Fibroblast of lung (primary cell): ENCODE measurements at regions not wholly inside any gene's neighbourhood (a gene's known extent, or its start where the extent isn't known, plus 50 kb on each side); places are given as distances from the start of the nearest gene placed in this dataset.

Experiments
- DNase-seq, 2 donors: peaks; one replicate each; pipeline versions ENCODE4 v3.0.0 to v3.0.0-alpha.2; 2010; ENCODE audit warnings: low read depth in 2 of 2
- H2AFZ ChIP-seq: 2 replicates; pipeline ENCODE4 v1.5.1; 2012; ENCODE audit warnings: low read length, control low read depth, inconsistent platforms
- H3K27ac ChIP-seq: 2 replicates; pipeline ENCODE4 v1.5.1; 2011; ENCODE audit warnings: low read length, control low read depth; ENCODE audit not compliant: insufficient read depth
- H3K27me3 ChIP-seq: 2 replicates; pipeline ENCODE4 v1.5.1; 2011; ENCODE audit warnings: mild to moderate bottlenecking, low read length; ENCODE audit not compliant: control insufficient read depth, insufficient read depth
- H3K36me3 ChIP-seq: 2 replicates; pipeline ENCODE4 v1.5.1; 2011; ENCODE audit warnings: low read length; ENCODE audit not compliant: control insufficient read depth, insufficient read depth
- H3K4me1 ChIP-seq: 2 replicates; pipeline ENCODE4 v1.5.1; 2011; ENCODE audit warnings: low read length; ENCODE audit not compliant: control insufficient read depth, insufficient read depth; ENCODE audit errors: extremely low read depth
- H3K4me2 ChIP-seq: 2 replicates; pipeline ENCODE4 v1.5.1; 2011; ENCODE audit warnings: low read length, control low read depth; ENCODE audit not compliant: insufficient read depth; ENCODE audit errors: extremely low read depth
- H3K4me3 ChIP-seq, 4 experiments: fragments of 200-600 bp in 1 of 4; sonication (generic) in 1 of 4; replicated peaks in 1 of 4; 2 replicates each; pipeline ENCODE4 v1.5.1; 2011 to 2016; ENCODE audit warnings: low read length in 4 of 4, low read depth in 3 of 4, mild to moderate bottlenecking in 3 of 4, control low read depth in 2 of 4, inconsistent platforms in 1 of 4, mixed read lengths in 1 of 4; ENCODE audit not compliant: insufficient read depth in 1 of 4; ENCODE audit errors: control extremely low read depth in 1 of 4
- H3K79me2 ChIP-seq: 2 replicates; pipeline ENCODE4 v1.5.1; 2012; ENCODE audit warnings: mild to moderate bottlenecking, low read length, inconsistent platforms; ENCODE audit not compliant: control insufficient read depth, insufficient read depth
- H3K9ac ChIP-seq: 2 replicates; pipeline ENCODE4 v1.5.1; 2011; ENCODE audit warnings: mild to moderate bottlenecking, low read length, control low read depth; ENCODE audit not compliant: insufficient read depth
- H3K9me3 ChIP-seq: 2 replicates; pipeline ENCODE4 v1.5.1; 2012; ENCODE audit warnings: low read depth, low read length; ENCODE audit not compliant: control insufficient read depth, insufficient read depth
- H4K20me1 ChIP-seq: 2 replicates; pipeline ENCODE4 v1.5.1; 2011; ENCODE audit warnings: low read length; ENCODE audit not compliant: control insufficient read depth, insufficient read depth; ENCODE audit errors: extremely low read depth
- CTCF ChIP-seq, 2 donors: IDR thresholded peaks in 1 of 2; conservative IDR thresholded peaks in 1 of 2; 1 replicate in 1 of 2; 2 replicates in 1 of 2; pipeline ENCODE4 v1.5.1; 2011 to 2012; ENCODE audit warnings: low read length in 2 of 2, control low read depth in 1 of 2, inconsistent platforms in 1 of 2, low read depth in 1 of 2, mild to moderate bottlenecking in 1 of 2
- EZH2 ChIP-seq: IDR thresholded peaks from 2 replicates; pipeline ENCODE4 v1.5.1; 2012; ENCODE audit warnings: low read length, control low read depth, mild to moderate bottlenecking; ENCODE audit errors: missing control alignments

- Histone ChIP-seq H3K79me2 (no peaks in the 10 kb centered on the region), H3K4me3 (no peak overlapping the region), H2AFZ (no peak overlapping the region), H3K9ac (no peak overlapping the region), H3K4me1 (no peaks in the 10 kb centered on the region), H3K9me3 (no peaks in the 10 kb centered on the region), H3K4me2 (no peak overlapping the region), H3K27ac (no peak overlapping the region), H3K27me3 (no peaks in the 10 kb centered on the region), H4K20me1 (no peaks in the 10 kb centered on the region), H3K36me3 (no peaks in the 10 kb centered on the region)
- DNase-seq, result no peak
- TF ChIP-seq EZH2 (no peak), CTCF (conservative IDR thresholded peaks at IDR 0.05 in 1 of 2, IDR thresholded peaks at IDR 0.05 in 1 of 2; ENCODE audit: low read depth in 1 of 2, low read length in 2 of 2) (no peak)
These were observed 159.9 kb upstream of the ROBO2 start for GRCh38 chr3:76879959-76880358.

GRCh38 chr3:76886761-76887500 lies 153.0 kb upstream of the ROBO2 start:
- Histone ChIP-seq H3K27ac (no peak overlapping the region), H3K36me3 (no peaks in the 10 kb centered on the region), H4K20me1 (no peaks in the 10 kb centered on the region), H3K9me3 (no peaks in the 10 kb centered on the region), H3K79me2 (no peaks in the 10 kb centered on the region), H3K4me2 (no peak overlapping the region), H3K4me1 (no peaks in the 10 kb centered on the region), H3K9ac (no peak overlapping the region), H2AFZ (no peak overlapping the region), H3K27me3 (no peaks in the 10 kb centered on the region), H3K4me3 (no peak overlapping the region)
- TF ChIP-seq EZH2 (no peak), CTCF (conservative IDR thresholded peaks at IDR 0.05 in 1 of 2, IDR thresholded peaks at IDR 0.05 in 1 of 2; ENCODE audit: low read depth in 1 of 2, low read length in 2 of 2) (no peak)
- DNase-seq, result no peak

DNA sequence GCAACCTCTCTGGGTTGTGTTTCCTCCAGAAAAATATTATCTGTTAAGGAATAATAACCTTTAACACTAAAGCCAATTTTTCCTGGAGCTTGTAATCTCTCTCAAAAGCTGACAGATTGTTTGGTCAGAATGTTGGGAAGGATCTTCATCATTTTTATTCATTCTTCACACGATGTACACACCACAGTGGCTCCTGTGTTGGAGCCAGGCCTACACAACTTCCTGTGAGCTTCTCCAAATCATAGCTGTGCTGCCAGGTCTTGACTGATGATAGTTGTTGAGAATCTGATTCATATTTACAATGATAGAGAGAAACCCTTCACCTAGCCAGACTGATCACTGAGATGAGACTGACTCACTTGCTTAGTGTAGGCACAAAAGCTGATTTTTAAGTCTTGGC lies 151.0 kb upstream of the ROBO2 start:
- no peak overlapping the region for H2AFZ ChIP-seq

More for the DNA sequence above, 151.0 kb upstream of the ROBO2 start:
- H3K4me1 ChIP-seq, result no peaks in the 10 kb centered on the region
- no peak overlapping the region for H3K9ac ChIP-seq
- H3K27ac ChIP-seq, result no peak overlapping the region
- no peaks in the 10 kb centered on the region for H3K79me2 ChIP-seq
- no peaks in the 10 kb centered on the region for H3K36me3 ChIP-seq
- H3K4me2 ChIP-seq, result no peak overlapping the region
- no peak for DNase-seq
- no peak overlapping the region for H3K4me3 ChIP-seq
- no peaks in the 10 kb centered on the region for H4K20me1 ChIP-seq
- TF ChIP-seq CTCF (conservative IDR thresholded peaks at IDR 0.05 in 1 of 2, IDR thresholded peaks at IDR 0.05 in 1 of 2; ENCODE audit: low read depth in 1 of 2, low read length in 2 of 2), result no peak
- TF ChIP-seq EZH2, result no peak
- H3K9me3 ChIP-seq, result no peaks in the 10 kb centered on the region
- H3K27me3 ChIP-seq, result no peaks in the 10 kb centered on the region
